ENCODE measurements at regions not wholly inside any gene's neighbourhood (a gene's known extent, or its start where the extent isn't known, plus 50 kb on each side); places are given as distances from the start of the nearest gene placed in this dataset.
"Not testable (repeated sequence)": the region's sequence is repeated elsewhere in the genome, so short reads cannot be mapped to it uniquely, and the experiment has no call there.

DNA sequence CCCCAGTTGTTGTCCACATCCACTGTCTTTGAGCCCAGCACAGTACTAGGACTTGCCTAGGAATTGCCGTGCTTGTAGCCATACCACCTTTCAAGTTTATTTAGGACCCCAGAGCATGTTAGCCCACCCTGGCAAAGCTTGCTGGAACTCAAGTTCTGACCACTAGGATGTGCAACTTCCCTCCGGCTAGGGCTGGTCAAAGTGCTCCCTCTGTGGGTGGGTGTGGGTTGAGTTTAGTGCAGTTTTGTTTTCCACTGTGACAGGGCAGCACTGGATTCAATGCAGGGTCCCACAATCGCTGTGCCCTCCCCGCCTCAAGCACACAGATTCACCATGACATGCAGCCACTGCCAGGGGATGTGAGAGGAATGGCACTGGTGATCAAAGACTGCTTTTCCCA is 96.0 kb downstream of the RASGEF1B start:
- no peak for DNase-seq (ENCODE audit: low read depth)

DNA sequence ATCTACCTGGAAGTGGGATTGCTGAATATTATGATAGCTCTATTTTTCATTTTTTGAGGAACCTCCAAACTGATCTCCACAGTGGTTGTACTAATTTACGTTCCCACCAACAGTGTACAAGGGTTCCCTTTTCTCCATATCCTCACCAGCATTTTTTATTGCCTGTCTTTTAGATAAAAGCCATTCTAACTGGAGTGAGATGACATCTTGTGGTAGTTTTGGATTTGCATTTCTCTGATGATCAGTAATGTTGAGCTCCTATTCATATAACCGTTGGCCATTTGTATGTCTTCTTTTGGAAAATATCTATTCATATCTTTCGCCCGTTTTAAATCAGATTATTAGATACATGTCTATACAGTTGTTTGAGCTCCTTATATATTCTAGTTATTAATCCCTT is 101.8 kb downstream of the RASGEF1B start:
- no peak for DNase-seq (ENCODE audit: low read depth)

DNA sequence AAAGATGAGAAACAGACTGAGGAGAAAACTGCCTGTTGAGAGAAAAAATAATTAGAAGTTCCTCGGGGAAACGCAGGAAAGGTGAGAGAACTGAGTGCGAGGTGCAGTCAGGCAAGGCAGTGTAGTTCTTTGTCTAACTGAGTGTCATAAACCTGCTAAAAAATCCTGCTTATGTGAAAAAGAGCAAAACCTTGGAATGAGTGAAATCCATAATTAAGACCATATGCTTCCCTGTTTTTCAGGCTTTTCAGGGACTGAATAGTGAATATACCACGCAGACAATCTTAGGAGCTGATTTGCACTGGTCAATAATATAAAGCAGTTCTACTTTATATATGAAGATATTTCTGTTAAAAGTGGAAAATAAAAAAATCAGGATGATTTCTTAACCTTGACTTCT is 104.9 kb downstream of the RASGEF1B start:
- DNase-seq (ENCODE audit: low read depth) = no peak

DNA sequence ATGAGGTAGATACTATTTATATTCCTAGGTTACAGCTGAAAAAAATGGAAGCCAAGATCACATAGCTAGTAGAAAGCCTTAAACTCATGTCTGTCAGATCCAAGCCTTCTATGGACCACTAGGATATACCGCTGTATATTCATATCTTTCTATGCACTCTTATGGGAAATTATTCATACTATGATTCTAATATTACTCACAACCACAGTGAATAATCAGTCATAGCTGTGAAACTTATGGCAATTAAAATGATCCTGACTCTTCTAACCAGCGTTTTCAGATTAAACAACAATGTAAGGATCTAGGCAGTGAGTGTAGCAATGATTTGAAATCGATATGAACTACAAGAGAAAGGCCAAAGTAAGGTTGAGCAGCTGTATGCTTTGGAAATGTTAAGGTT is 111.0 kb downstream of the RASGEF1B start:
- DNase-seq (ENCODE audit: low read depth) = no peak

DNA sequence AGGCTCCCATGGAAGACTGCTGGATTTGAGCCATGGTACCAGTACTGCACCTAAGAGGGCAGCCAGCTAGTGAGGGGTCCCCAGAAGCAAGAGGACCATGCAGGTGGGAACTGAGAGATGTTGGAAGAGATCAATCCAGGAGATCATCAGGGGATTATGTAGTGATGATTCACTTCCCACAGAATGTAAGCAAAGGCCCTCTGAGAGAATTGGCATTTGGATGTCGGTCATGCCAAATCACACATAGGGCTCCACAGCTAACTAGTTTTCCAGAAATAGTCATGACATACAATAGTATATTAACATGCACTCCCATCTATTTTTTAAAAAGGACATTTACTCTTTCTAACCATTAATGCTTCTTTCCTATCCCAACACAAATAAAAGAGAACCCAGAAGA is 112.5 kb downstream of the RASGEF1B start:
- no peak for DNase-seq (ENCODE audit: low read depth)

DNA sequence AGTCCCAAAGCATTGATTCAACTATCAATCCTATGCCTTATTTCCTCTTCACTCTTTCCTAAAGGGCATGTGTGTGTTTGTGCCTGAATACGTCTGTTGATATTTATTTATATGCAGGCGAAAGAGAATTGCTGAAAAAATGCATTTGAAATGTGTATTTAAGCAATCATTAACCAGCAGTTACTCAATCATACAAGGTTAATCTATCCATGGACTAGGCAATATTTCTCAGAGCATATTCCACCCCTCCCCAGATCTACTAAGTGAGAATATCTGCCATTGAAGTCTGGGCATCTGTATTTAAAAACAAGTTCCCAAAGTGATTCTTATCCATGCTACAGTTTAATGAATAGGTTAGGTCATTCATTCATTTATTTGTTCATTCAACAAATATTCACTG is 113.6 kb downstream of the RASGEF1B start:
- DNase-seq (ENCODE audit: low read depth) = no peak

DNA sequence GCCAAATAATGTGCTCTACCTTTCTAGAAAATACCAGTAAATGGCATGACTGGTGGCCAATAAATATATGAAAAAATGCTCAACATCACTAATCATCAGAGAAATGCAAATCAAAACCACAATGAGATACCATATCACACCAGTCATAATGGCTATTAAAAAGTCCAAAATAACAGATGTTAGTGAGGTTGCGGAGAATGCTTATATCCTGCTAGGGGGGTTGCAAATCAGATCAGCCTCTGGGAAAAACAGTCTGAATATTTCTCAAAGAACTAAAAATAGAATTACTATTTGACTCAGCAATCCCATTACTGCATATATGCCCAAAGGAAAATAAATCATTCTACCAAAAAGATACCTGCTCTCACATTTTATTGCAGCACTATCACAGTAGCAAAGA is 115.1 kb downstream of the RASGEF1B start:
- DNase-seq (ENCODE audit: low read depth) = no peak

DNA sequence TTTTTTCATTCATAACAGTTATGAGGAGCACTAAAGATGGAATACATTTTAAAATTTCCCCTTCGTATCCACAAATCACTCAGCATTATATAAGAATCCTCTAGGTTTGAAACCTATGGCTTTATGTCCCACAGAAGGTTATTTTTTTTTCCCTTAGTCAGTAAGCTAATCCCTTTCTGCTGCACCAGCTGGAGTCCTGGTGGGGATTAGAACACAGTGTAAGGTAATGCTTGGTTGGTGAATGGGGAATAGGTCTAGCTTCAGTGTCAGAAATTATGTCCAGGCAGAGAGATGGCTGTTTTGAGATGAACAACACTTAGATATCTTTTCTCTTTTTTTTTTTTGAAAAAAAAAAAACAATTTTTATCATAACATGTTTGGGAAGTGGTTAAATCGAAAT is 116.6 kb downstream of the RASGEF1B start:
- no peak for DNase-seq (ENCODE audit: low read depth)

DNA sequence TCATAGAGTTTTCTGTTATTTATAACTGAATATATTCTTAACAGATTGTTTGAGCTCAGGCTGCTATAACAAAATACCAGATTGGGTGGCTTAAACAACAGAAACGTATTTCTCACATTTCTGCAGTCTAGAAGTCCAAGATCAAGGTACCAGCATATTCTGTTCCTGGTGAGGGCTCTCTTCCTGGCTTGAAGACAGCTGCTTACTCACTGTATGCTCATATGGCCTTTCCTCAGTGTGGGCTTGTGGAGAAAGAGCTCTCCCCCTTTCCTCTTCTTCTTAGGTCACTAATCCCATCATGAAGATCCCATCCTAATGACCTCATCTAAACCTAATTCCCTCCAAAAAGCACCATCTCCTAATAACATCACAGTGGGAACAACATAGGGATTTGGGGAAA is 117.8 kb downstream of the RASGEF1B start:
- no peak for DNase-seq (ENCODE audit: low read depth)

DNA sequence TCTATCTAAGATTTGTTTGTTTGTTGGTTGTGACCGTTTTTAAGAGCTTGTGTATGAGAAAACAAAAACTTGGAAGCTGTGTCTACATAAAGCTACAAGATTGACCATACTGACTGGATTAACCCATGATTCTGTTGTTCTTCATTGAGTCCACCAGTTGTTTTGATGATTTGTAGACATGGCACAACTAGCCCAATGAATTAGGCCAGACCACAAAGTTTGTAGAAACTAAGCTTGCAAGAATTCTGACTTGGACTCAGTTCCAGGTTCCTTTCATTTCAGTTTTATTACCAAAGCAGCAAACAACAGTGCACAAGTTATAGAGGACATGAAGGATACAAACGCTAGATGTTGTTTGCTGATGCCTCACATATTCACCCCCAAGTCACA is 119.3 kb downstream of the RASGEF1B start:
- DNase-seq (ENCODE audit: low read depth) = no peak

DNA sequence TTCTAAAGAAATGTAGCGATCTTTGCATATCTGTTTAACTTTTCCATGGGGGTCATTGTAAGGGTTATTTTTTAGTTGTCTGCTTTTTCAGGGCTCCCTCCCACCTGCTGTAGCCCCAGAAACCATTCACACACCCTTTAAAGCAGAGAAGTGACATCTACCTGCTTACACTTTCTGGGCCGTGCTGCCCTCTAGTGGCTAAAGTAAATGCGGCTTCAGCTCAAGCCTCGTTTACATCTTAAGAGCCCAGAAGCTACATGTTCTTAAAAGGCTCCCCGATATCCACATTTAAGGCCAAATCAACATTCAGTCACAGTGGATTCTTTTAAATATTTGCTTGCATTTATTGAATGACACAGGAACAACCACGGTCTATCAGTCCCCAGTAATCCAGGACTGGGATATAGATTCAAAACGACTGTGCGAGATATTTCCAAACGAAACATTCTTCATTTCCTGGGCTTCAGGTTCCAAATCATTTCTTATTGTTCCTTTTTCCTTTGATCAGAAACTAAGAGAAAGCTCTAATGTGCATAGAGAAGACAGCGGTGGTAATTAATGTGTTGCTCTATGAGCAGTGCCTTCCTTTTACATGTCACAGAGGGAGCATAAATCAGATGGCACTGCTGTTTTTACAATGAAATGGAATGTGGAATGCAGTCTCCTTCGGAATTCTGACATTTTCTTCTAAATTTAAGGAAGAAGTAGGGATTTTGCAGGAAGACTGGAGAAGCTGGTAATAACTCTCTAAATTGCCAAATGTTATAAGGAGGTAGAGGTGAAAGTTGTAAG is 119.9 kb downstream of the RASGEF1B start:
- peak; percentile 41 for DNase-seq (ENCODE audit: low read depth)

DNA sequence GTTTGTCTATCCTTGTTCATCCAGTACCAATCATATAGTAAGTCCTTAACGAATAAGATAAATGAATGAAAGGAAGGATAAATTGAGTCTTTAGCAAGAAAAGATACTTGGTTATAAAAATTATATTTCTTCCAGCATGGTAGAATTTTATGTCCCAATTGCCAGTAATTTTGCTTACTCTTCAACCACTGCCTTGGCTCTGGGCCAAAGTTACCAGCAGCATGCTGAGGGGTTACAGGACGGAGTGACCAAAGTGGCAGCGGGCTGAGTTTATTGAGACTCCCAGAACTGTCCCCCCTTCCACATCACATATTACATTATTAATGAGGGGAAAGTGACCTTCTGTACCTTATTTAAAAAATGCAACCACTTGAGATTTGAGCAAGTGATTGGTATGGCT is 121.7 kb downstream of the RASGEF1B start:
- no peak for DNase-seq (ENCODE audit: low read depth)

DNA sequence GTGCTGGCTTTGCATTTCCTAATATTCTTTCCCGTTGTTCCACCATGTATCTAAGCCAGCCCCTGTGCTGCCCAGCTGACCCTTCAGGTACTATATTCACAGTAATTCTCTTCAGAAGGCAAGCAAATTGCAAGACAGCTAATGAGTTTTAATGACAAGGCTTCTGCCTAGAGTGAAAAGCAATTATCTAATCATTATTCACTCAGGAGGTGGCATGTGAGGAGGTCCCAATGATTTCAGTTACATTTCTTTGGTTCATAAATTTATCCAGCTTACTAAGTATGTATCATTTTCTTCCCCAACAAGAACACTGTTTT is 123.0 kb downstream of the RASGEF1B start:
- no peak for DNase-seq (ENCODE audit: low read depth)

DNA sequence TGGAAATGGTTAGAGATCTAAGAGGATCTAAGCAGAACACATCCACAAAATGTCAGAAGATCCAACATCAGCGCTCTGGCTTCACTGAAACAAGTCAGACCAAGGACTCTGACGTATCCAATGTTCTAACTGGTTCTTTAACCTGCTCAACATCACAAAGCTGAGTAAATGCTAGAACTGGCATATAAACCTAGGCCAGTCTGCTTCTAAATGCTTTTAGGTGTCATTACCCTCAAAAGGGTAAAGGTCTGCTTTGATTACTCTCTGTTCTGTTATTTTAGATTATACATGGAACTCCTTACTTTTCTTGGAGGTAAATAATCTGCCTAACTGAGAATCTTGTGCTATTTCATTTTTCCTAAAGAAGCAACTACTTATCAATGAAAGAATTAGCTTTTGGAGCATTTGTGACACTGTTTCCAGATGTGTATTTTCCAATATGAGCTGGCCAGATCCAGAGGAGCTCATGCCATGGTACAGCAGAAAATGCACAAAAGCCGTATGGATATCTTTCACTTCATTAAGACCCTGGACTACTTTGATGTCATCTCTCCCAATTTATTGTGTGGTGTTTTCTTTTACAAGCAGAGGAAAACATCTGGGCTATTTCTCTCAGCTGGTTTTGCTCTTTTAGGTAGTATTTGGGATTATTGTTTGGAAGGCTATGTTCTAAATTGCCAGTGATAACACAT is 123.5 kb downstream of the RASGEF1B start:
- DNase-seq (ENCODE audit: low read depth) = no peak

DNA sequence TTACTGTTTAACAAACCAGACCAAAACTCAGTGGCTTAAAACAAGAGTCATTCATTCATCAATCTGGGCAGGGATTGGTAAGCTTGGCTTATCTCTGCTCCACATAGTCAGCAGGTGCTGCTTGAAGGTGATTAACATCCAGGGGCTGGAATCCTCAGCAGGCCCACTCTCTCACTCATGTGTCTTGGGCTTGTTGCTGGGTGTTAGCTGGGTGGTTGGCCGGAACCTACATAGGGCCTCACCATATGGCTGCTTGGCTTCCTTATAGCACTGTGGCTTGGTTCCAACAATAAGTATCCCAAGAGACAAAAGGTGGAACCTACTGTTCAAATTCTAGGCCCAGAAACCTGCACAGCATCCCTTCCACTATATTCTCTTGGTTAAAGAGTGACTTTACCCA is 125.0 kb downstream of the RASGEF1B start:
- no peak for DNase-seq (ENCODE audit: low read depth)

DNA sequence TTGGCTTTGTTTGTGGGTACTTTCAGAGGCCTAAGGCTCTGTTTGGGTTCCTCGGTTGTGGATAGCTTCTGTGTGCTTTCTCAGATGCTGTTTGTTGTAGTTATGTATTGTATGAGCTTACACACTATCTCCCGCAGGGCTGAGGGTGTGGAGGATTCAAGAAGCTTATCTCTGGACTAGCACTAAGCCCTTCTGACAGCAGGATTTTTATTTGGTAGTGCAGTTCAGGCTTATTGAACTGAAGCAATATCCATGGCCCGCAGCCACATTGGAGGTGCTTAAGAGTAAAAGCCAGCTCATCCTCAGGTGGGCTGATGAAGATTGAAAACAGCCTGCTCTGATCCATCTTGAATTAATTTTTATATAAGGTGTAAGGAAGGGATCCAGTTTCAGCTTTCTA is 128.2 kb downstream of the RASGEF1B start:
- no peak for DNase-seq (ENCODE audit: low read depth)

DNA sequence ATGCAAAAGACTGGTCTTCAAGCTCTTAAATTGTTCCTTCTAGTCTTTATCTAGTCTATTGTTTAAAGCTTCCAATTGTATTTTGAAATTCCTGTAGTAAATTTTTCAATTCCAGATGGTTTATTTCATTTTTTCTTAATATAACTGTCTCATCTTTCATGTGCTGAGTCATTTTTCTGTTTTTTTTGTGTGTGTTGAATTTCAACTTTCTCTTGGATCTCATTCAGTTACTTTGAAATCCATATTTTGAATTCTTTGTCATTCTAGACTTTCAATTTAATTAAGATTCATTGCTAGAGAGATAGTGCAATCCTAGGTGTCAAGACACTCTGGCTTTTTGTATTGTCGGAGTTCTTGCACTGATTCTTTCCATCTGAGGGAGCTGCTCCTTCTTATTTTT is 128.0 kb upstream of the PRKG2 start:
- no peak for DNase-seq (ENCODE audit: low read depth)

DNA sequence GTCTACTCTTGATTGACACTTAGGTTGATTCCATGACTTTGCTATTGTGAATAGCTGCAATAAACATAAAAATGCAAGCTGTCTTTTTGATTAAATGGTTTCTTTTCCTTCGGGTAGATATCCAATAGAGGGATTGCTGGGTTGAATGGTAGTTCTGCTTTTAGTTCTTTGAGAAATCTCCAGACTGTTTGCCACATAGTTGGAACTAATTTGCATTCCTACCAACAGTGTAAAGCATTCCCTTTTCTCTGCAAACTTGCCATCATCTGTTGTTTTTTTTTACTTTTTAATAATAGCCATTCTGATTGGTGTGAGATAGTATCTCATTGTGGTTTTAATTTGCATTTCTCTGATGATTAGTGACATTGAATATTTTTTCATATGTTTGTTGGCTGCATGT is 122.2 kb upstream of the PRKG2 start:
- DNase-seq (ENCODE audit: low read depth) = no peak

DNA sequence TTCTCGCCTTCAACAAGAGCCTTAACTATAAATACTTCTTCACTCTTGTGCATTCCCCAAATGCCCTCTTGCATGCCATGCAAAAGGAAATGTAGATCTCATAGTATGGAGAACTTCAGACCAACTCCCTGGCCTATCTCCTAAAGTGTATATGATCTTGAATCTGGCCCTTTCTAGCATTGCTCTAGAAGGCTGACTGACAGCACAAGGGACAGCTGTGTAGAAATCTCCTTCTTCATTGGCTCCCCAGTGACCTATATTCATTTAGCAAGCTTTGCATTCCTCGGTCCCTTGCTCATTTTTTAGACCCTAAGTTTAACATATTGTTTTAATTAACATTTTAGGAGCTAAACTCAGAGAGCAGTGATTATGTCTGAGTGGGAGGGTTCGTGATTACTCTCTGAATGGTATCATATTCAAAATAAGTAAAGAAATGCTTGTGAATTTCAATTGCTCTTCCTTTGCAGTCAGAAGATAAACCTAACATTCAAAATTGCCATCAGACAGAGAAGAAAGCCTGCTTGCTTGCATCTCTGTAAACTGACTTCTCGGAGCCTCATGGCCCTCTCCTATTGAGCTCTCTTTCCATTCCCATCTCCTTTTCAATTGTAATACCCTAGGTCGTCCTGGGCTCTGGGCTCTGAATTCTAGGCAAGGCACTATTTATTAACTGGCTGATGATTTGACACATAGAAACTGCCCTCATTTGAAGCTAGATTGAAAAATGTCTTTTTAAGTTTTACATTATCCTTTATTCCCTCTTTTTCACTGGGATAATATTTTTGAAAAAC is 120.3 kb upstream of the PRKG2 start:
- no peak for DNase-seq (ENCODE audit: low read depth)

DNA sequence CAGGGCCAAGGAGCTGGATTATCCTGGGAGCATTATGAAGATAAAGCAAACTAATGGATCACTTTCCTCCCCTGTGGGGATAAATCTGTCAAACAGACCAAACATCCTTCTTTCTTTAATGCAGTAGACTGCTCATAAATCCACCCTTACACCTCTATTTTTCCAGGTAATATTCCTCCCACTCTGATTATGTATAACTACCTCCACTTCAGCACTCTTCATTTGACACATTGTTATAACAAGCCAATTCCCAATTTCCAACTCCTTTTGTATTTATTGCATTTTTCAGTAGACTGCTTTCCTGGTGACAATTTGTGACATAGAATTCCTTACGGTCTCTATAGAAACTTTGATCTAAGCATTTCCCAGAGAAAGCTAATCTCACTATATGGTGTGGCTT is 115.0 kb upstream of the PRKG2 start:
- no peak for DNase-seq (ENCODE audit: low read depth)

DNA sequence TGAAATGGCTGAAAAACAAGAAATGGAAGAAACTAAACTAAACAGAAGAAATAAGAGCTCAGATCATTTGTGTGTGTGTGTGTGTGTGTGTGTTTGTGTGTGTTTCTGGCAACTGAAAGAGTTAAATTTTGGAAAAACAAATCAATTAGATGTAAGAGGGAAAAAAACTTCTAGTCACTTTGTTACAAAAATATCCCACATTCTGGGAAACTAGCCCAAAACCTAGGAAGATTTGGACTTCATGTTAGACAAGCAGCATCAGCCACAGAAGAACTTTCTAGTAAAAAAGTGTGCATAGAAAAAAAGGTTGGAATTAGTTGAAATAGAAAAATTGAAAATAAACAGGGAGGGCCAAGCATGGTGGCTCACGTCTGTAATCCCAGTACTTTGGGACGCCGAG is 111.6 kb upstream of the PRKG2 start:
- no peak for DNase-seq (ENCODE audit: low read depth)

DNA sequence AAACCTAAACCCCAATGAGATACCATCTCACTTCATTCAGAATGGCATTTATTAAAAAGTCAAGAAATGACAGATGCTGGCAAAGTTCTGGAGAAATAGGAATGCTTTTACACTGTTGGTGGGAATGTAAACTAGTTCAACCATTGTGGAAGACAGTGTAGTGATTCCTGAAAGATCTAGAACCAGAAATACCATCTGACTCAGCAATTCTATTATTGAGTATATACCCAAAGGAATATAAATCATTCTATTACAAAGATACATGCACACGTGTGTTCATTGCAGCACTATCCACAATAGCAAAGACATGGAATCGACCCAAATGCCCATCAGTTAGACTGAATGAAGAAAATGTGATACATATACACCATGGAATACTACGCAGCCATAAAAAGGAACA is 109.6 kb upstream of the PRKG2 start:
- not testable (repeated sequence) for DNase-seq (ENCODE audit: low read depth)

DNA sequence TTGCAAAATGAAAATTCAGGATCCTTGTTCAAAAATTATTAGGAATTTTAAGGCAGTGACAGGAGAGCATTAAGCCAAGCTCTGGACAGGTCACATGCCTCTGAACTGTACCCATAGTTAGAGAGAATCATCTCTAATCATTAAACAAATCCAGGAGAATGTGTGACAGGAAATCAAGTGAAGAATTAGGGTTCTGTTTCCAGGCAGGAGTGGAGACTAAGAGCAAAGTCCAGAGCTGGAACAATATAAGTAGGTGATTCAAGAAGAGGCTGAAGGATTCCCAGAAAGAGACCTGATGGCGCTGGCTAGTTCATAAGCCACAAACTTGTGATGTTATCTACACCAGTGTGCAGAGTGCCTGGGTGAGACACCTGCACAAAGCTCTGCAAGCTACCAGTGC is 104.6 kb upstream of the PRKG2 start:
- DNase-seq (ENCODE audit: low read depth) = no peak
